H1 (cell line): ENCODE measurements at regions not wholly inside any gene's neighbourhood (a gene's known extent, or its start where the extent isn't known, plus 50 kb on each side); places are given as distances from the start of the nearest gene placed in this dataset.

Source experiments
- CTCF ChIA-PET: fragments of 300-600 bp; sonication (Branson Sonifier 250); formaldehyde crosslinking; loops from one replicate; lab custom pipeline; 2021; ENCODE audit not compliant: partially characterized antibody; lab: Charles Lee
- POLR2A ChIA-PET: fragments of 300-600 bp; sonication (Branson Sonifier 250); formaldehyde crosslinking; loops from one replicate; lab custom pipeline; 2021; ENCODE audit warnings: inconsistent platforms; ENCODE audit not compliant: partially characterized antibody; lab: Charles Lee
- DNase-seq, 2 experiments: peaks; one replicate each; pipeline versions ENCODE4 v3.0.0 to v3.0.0-alpha.2; 2010 to 2022; ENCODE audit warnings: low spot score in 2 of 2, low read depth in 1 of 2, mixed read lengths in 1 of 2
- FAIRE-seq: peaks from 2 replicates; lab custom pipeline; 2011; peaks lifted over from hg19 to GRCh38; lab: Jason Lieb, UNC
- H2AFZ ChIP-seq: 2 replicates; pipeline ENCODE4 v1.8.1; 2012; ENCODE audit warnings: low read length, inconsistent platforms
- H2AK5ac ChIP-seq: 2 replicates; pipeline ENCODE4 v1.6.1; 2013; ENCODE audit warnings: low read depth, low read length
- H2BK120ac ChIP-seq: replicated peaks from 2 replicates; pipeline ENCODE3; 2013; ENCODE audit warnings: low read depth, low read length, inconsistent platforms
- H2BK12ac ChIP-seq: 2 replicates; pipeline ENCODE4 v1.6.1; 2013; ENCODE audit warnings: low read depth, low read length
- H2BK15ac ChIP-seq: 2 replicates; pipeline ENCODE4 v1.6.1; 2013; ENCODE audit warnings: low read length
- H2BK20ac ChIP-seq: 2 replicates; pipeline ENCODE4 v1.6.1; 2013; ENCODE audit warnings: low read length
- H2BK5ac ChIP-seq: 2 replicates; pipeline ENCODE4 v1.6.1; 2013; ENCODE audit warnings: low read depth, low read length
- H3K14ac ChIP-seq: 2 replicates; pipeline ENCODE4 v1.6.1; 2013; ENCODE audit warnings: inconsistent platforms; ENCODE audit not compliant: insufficient read length
- H3K18ac ChIP-seq: 2 replicates; pipeline ENCODE4 v1.6.1; 2013; ENCODE audit warnings: low read length; ENCODE audit errors: extremely low read depth
- H3K23ac ChIP-seq: 2 replicates; pipeline ENCODE4 v1.6.1; 2013; ENCODE audit warnings: inconsistent platforms; ENCODE audit not compliant: insufficient read length
- H3K23me2 ChIP-seq: 2 replicates; pipeline ENCODE4 v1.6.1; 2013; ENCODE audit warnings: low read depth, low read length
- H3K27ac ChIP-seq: 2 replicates; pipeline ENCODE4 v1.6.1; 2011; ENCODE audit warnings: low read depth, low read length, inconsistent platforms
- H3K27me3 ChIP-seq, 4 experiments: replicated peaks in 1 of 4; 1 replicate in 1 of 4; 2 replicates in 3 of 4; pipeline versions ENCODE4 v1.6.1 to v1.8.1; 2011 to 2013; ENCODE audit warnings: low read length in 3 of 4, mild to moderate bottlenecking in 3 of 4, inconsistent platforms in 2 of 4, mixed read lengths in 2 of 4, moderate library complexity in 1 of 4; ENCODE audit not compliant: control insufficient read depth in 3 of 4, insufficient read depth in 3 of 4; ENCODE audit errors: extremely low read depth in 1 of 4
- H3K36me3 ChIP-seq, 4 experiments: 2 replicates each; pipeline versions ENCODE4 v1.6.1 to v1.8.1; 2011 to 2013; ENCODE audit warnings: mild to moderate bottlenecking in 4 of 4, low read length in 3 of 4, moderate library complexity in 2 of 4, control low read depth in 1 of 4, inconsistent platforms in 1 of 4; ENCODE audit not compliant: insufficient read depth in 4 of 4, control insufficient read depth in 2 of 4
- H3K4ac ChIP-seq: replicated peaks from 2 replicates; pipeline ENCODE3; 2013; ENCODE audit warnings: low read length, low read depth, mixed read lengths, inconsistent platforms; ENCODE audit not compliant: insufficient read length
- H3K4me1 ChIP-seq, 4 experiments: replicated peaks in 1 of 4; 1 replicate in 1 of 4; 2 replicates in 3 of 4; pipeline versions ENCODE4 v1.6.1 to v1.8.1; 2011 to 2013; ENCODE audit warnings: low read length in 3 of 4, inconsistent platforms in 2 of 4, mixed read lengths in 1 of 4; ENCODE audit not compliant: insufficient read depth in 4 of 4, control insufficient read depth in 3 of 4
- H3K4me2 ChIP-seq, 2 experiments: 2 replicates each; pipeline versions ENCODE4 v1.6.1 to v1.8.1; 2011 to 2013; ENCODE audit warnings: low read depth in 2 of 2, low read length in 2 of 2, control low read depth in 1 of 2, inconsistent platforms in 1 of 2, mild to moderate bottlenecking in 1 of 2; ENCODE audit not compliant: insufficient read depth in 1 of 2
- H3K4me3 ChIP-seq, 4 experiments: fragments of 200-600, 300-600 bp in 1 of 4; sonication (generic), shearing (Covaris generic), sonication (Bioruptor Twin) in 1 of 4; 2 replicates each; pipeline versions ENCODE4 v1.5.1 to v1.8.1; 2011 to 2016; ENCODE audit warnings: low read length in 4 of 4, low read depth in 3 of 4, control low read depth in 2 of 4, inconsistent platforms in 2 of 4, mild to moderate bottlenecking in 2 of 4, mixed read lengths in 1 of 4, moderate library complexity in 1 of 4; ENCODE audit not compliant: insufficient read depth in 2 of 4; ENCODE audit errors: extremely low read depth in 1 of 4
- H3K56ac ChIP-seq: replicated peaks from 2 replicates; pipeline ENCODE3; 2013; ENCODE audit warnings: low read depth, mild to moderate bottlenecking, mixed read lengths, low read length, inconsistent platforms; ENCODE audit not compliant: insufficient read length
- H3K79me1 ChIP-seq: 2 replicates; pipeline ENCODE4 v1.6.1; 2013; ENCODE audit warnings: low read depth, low read length, control low read depth
- H3K79me2 ChIP-seq, 2 experiments: 2 replicates each; pipeline versions ENCODE4 v1.6.1 to v1.8.1; 2012 to 2013; ENCODE audit warnings: low read length in 2 of 2, mild to moderate bottlenecking in 2 of 2, inconsistent platforms in 1 of 2; ENCODE audit not compliant: insufficient read depth in 2 of 2, control insufficient read depth in 1 of 2
- H3K9ac ChIP-seq, 4 experiments: replicated peaks in 1 of 4; 1 replicate in 1 of 4; 2 replicates in 3 of 4; pipeline versions ENCODE4 v1.6.1 to v1.8.1; 2011 to 2013; ENCODE audit warnings: low read depth in 3 of 4, low read length in 3 of 4, control low read depth in 2 of 4, mild to moderate bottlenecking in 2 of 4, moderate library complexity in 2 of 4, inconsistent platforms in 1 of 4; ENCODE audit errors: extremely low read depth in 1 of 4
- H3K9me3 ChIP-seq, 2 experiments: 2 replicates each; pipeline versions ENCODE4 v1.6.1 to v1.8.1; 2012 to 2013; ENCODE audit warnings: mild to moderate bottlenecking in 2 of 2, moderate library complexity in 2 of 2, control low read depth in 1 of 2, inconsistent platforms in 1 of 2, low read depth in 1 of 2, low read length in 1 of 2, mixed read lengths in 1 of 2; ENCODE audit not compliant: insufficient read depth in 2 of 2
- H4K20me1 ChIP-seq, 2 experiments: replicated peaks in 1 of 2; 2 replicates each; pipeline versions ENCODE3 to v1.8.1; 2011 to 2013; ENCODE audit warnings: inconsistent platforms in 2 of 2, low read length in 2 of 2, mild to moderate bottlenecking in 1 of 2; ENCODE audit not compliant: insufficient read depth in 2 of 2, control insufficient read depth in 1 of 2
- H4K5ac ChIP-seq: 2 replicates; pipeline ENCODE4 v1.6.1; 2013; ENCODE audit warnings: low read length, low read depth, mixed read lengths, inconsistent platforms; ENCODE audit not compliant: insufficient read length
- H4K8ac ChIP-seq: 2 replicates; pipeline ENCODE4 v1.8.0; 2013; ENCODE audit warnings: mild to moderate bottlenecking, moderate library complexity, low read length, inconsistent platforms; ENCODE audit not compliant: insufficient read depth; ENCODE audit errors: extremely low read depth
- H4K91ac ChIP-seq: replicated peaks from 2 replicates; pipeline ENCODE3; 2013; ENCODE audit warnings: low read length, mixed read lengths, inconsistent platforms; ENCODE audit not compliant: insufficient read length
- CTBP2 ChIP-seq: IDR thresholded peaks from 2 replicates; pipeline ENCODE4 v1.7.0; 2011; ENCODE audit warnings: borderline replicate concordance, mild to moderate bottlenecking, moderate library complexity, mixed read lengths, low read length; ENCODE audit not compliant: insufficient read depth, insufficient read length
- EZH2 ChIP-seq: fragments of 200-600 bp; sonication (generic); IDR thresholded peaks from 2 replicates; pipeline ENCODE4 v1.7.1; 2012; ENCODE audit warnings: low read depth, mild to moderate bottlenecking, moderate library complexity, low read length, inconsistent platforms; ENCODE audit not compliant: severe bottlenecking
- FOSL1 ChIP-seq: IDR thresholded peaks from 2 replicates; pipeline ENCODE4 v1.6.1; 2011; ENCODE audit warnings: mild to moderate bottlenecking, low read depth, low read length, moderate library complexity; ENCODE audit not compliant: insufficient read depth
- HDAC6 ChIP-seq: IDR thresholded peaks from one replicate; pipeline ENCODE4 v1.7.1; 2012; ENCODE audit warnings: low read depth, mild to moderate bottlenecking, inconsistent platforms, low read length, moderate library complexity
- KDM4A ChIP-seq: IDR thresholded peaks from one replicate; pipeline ENCODE4 v1.7.1; 2012; ENCODE audit warnings: low read depth, mild to moderate bottlenecking, moderate library complexity, low read length, inconsistent platforms; ENCODE audit not compliant: severe bottlenecking
- KDM5A ChIP-seq: fragments of 200-600 bp; IDR thresholded peaks from 2 replicates; pipeline ENCODE4 v1.7.1; 2012; ENCODE audit warnings: mild to moderate bottlenecking, low read length, inconsistent platforms, mixed read lengths
- MAX ChIP-seq: IDR thresholded peaks from 2 replicates; pipeline ENCODE4 v1.6.1; 2012; ENCODE audit warnings: inconsistent platforms
- POLR2AphosphoS5 ChIP-seq: IDR thresholded peaks from 2 replicates; pipeline ENCODE4 v1.6.1; 2011; ENCODE audit warnings: low read depth, low read length
- RAD21 ChIP-seq, 2 experiments: IDR thresholded peaks in 1 of 2; conservative IDR thresholded peaks in 1 of 2; 2 replicates each; pipeline ENCODE4 v1.6.1; 2011; ENCODE audit warnings: low read depth in 2 of 2, low read length in 2 of 2, improper control_type of control experiment in 1 of 2, inconsistent platforms in 1 of 2, mild to moderate bottlenecking in 1 of 2, moderate library complexity in 1 of 2
- RNF2 ChIP-seq: fragments of 200-900, 300-1000 bp; sonication (generic); IDR thresholded peaks from 2 replicates; pipeline ENCODE4 v1.7.1; 2016; ENCODE audit warnings: borderline replicate concordance, low read depth, mild to moderate bottlenecking, antibody characterized with exemption, low read length; ENCODE audit not compliant: poor library complexity, severe bottlenecking; ENCODE audit errors: missing control alignments
- SIN3A ChIP-seq, 2 experiments: IDR thresholded peaks in 1 of 2; conservative IDR thresholded peaks in 1 of 2; 2 replicates each; pipeline ENCODE4 v1.6.1; 2011 to 2012; ENCODE audit warnings: low read length in 2 of 2, improper control_type of control experiment in 1 of 2, low read depth in 1 of 2, mild to moderate bottlenecking in 1 of 2
- SUZ12 ChIP-seq: fragments of 200-600 bp; sonication (generic); IDR thresholded peaks from 2 replicates; pipeline ENCODE4 v1.6.1; 2012; ENCODE audit warnings: mild to moderate bottlenecking, inconsistent platforms, low read length, moderate library complexity, mixed read lengths
- TEAD4 ChIP-seq: IDR thresholded peaks from 2 replicates; pipeline ENCODE4 v1.6.1; 2012; ENCODE audit warnings: low read depth, low read length, inconsistent platforms, mixed read lengths
- WGBS, 2 experiments: shearing (Covaris generic) in 1 of 2; methylation state at CpG; one replicate each; pipeline versions ENCODE4 v1.1.6 to v1.1.7; 2013 to 2015; ENCODE audit warnings: low lambda C conversion rate in 2 of 2, mixed read lengths in 2 of 2, inconsistent platforms in 1 of 2, low coverage in 1 of 2, missing lambda C conversion rate in 1 of 2; ENCODE audit not compliant: insufficient replicate concordance in 2 of 2, insufficient coverage in 1 of 2, insufficient read length in 1 of 2; ENCODE audit errors: extremely low coverage in 1 of 2, missing lambda C conversion rate in 1 of 2; 5-methylcytosine and 5-hydroxymethylcytosine counted together

- Histone ChIP-seq H3K4me2 (no peak overlapping the region), H2BK5ac (no peak overlapping the region), H3K4me1 (peaks cover 0 to 2% (median 0%) of the 10 kb centered on the region in 4 experiments; a peak in 1 of 7 replicates), H4K91ac (no peak overlapping the region), H2BK12ac (no peak overlapping the region), H3K9me3 (no peaks in the 10 kb centered on the region), H3K23me2 (no peaks in the 10 kb centered on the region), H3K56ac (no peak overlapping the region), H2AFZ (peak overlapping the region; percentile 76), H3K36me3 (no peaks in the 10 kb centered on the region), H3K14ac (no peak overlapping the region), H3K27ac (no peak overlapping the region), H3K27me3 (no peaks in the 10 kb centered on the region), H3K4me3 (no peak overlapping the region), H2BK15ac (no peak overlapping the region), H4K8ac (no peak overlapping the region), H4K5ac (no peak overlapping the region), H3K79me1 (no peaks in the 10 kb centered on the region), H2BK120ac (no peak overlapping the region), H2BK20ac (no peak overlapping the region), H3K79me2 (no peaks in the 10 kb centered on the region), H3K23ac (no peak overlapping the region), H4K20me1 (no peaks in the 10 kb centered on the region), H2AK5ac (no peak overlapping the region), H3K9ac (no peak overlapping the region), H3K4ac (no peak overlapping the region), H3K18ac (no peak overlapping the region)
- 86% methylated on average over 9 of the region's 9 CpGs; no CpG with 5 or more reads in 1 of the 2 experiments for WGBS, 2 experiments
- POLR2A ChIA-PET: interaction anchor here (1.1 kb wide), 1 partner anchor 11 kb away, joined by 3 read pairs; no protein-coding TSS in a partner anchor
- FAIRE-seq: no peak
- no peak for DNase-seq
- CTCF ChIA-PET: no interaction called here
- TF ChIP-seq SUZ12 (no peak), EZH2 (no peak), POLR2AphosphoS5 (no peak), KDM5A (no peak), RAD21 (IDR thresholded peaks at IDR 0.05 in 1 of 2, conservative IDR thresholded peaks at IDR 0.05 in 1 of 2; ENCODE audit: low read depth in 2 of 2, low read length in 2 of 2) (no peak), MAX (no peak), RNF2 (no peak), FOSL1 (no peak), CTBP2 (no peak), HDAC6 (no peak), KDM4A (no peak), SIN3A (conservative IDR thresholded peaks at IDR 0.05 in 1 of 2, IDR thresholded peaks at IDR 0.05 in 1 of 2; ENCODE audit: low read depth in 1 of 2, low read length in 2 of 2) (no peak), TEAD4 (no peak)
Observed at GRCh38 chr18:22253676-22254075, 84.3 kb downstream of the GATA6 start.
